ENCODE measurements at regions not wholly inside any gene's neighbourhood (a gene's known extent, or its start where the extent isn't known, plus 50 kb on each side); places are given as distances from the start of the nearest gene placed in this dataset.
"Not testable (repeated sequence)": the region's sequence is repeated elsewhere in the genome, so short reads cannot be mapped to it uniquely, and the experiment has no call there.

- Mint-ChIP-seq H3K27ac (ENCODE audit: unreplicated experiment) (no peak overlapping the region), H3K4me1 (ENCODE audit: unreplicated experiment) (no peaks in the 10 kb centered on the region), H3K27me3 (ENCODE audit: unreplicated experiment) (no peaks in the 10 kb centered on the region), H3K36me3 (ENCODE audit: low read depth, unreplicated experiment) (no peaks in the 10 kb centered on the region), H3K4me3 (ENCODE audit: unreplicated experiment) (no peak overlapping the region), H3K9me3 (ENCODE audit: unreplicated experiment) (no peaks in the 10 kb centered on the region)
- no peak for DNase-seq (ENCODE audit: low spot score)
- no peak for TF ChIP-seq CTCF (IDR thresholded peaks at IDR 0.05; ENCODE audit: unreplicated experiment)
Measured at GRCh38 chr10:9957351-9957750, 1060.3 kb upstream of the CELF2 start.

- H3K4me3 Mint-ChIP-seq (ENCODE audit: unreplicated experiment); DNase-seq (ENCODE audit: low spot score); H3K27me3 Mint-ChIP-seq (ENCODE audit: unreplicated experiment); H3K36me3 Mint-ChIP-seq (ENCODE audit: low read depth, unreplicated experiment); H3K4me1 Mint-ChIP-seq (ENCODE audit: unreplicated experiment); H3K9me3 Mint-ChIP-seq (ENCODE audit: unreplicated experiment); H3K27ac Mint-ChIP-seq (ENCODE audit: unreplicated experiment): not testable (repeated sequence)
Measured at GRCh38 chr10:9957876-9958275, 1059.8 kb upstream of the CELF2 start.

GRCh38 chr10:9965341-9965740 lies 1052.3 kb upstream of the CELF2 start:
- H3K36me3 Mint-ChIP-seq (ENCODE audit: low read depth, unreplicated experiment): no peaks in the 10 kb centered on the region
- no peak for TF ChIP-seq CTCF (IDR thresholded peaks at IDR 0.05; ENCODE audit: unreplicated experiment)
- DNase-seq (ENCODE audit: low spot score): no peak
- no peaks in the 10 kb centered on the region for H3K4me1 Mint-ChIP-seq (ENCODE audit: unreplicated experiment)
- H3K27me3 Mint-ChIP-seq (ENCODE audit: unreplicated experiment): no peaks in the 10 kb centered on the region
- H3K4me3 Mint-ChIP-seq (ENCODE audit: unreplicated experiment): no peak overlapping the region
- no peaks in the 10 kb centered on the region for H3K9me3 Mint-ChIP-seq (ENCODE audit: unreplicated experiment)
- no peak overlapping the region for H3K27ac Mint-ChIP-seq (ENCODE audit: unreplicated experiment)

GRCh38 chr10:9986786-9987185 lies 1030.9 kb upstream of the CELF2 start:
- no peaks in the 10 kb centered on the region for H3K9me3 Mint-ChIP-seq (ENCODE audit: unreplicated experiment)
- no peak overlapping the region for H3K27ac Mint-ChIP-seq (ENCODE audit: unreplicated experiment)
- TF ChIP-seq CTCF (IDR thresholded peaks at IDR 0.05; ENCODE audit: unreplicated experiment): no peak
- H3K4me3 Mint-ChIP-seq (ENCODE audit: unreplicated experiment): no peak overlapping the region
- H3K4me1 Mint-ChIP-seq (ENCODE audit: unreplicated experiment): no peaks in the 10 kb centered on the region
- no peaks in the 10 kb centered on the region for H3K27me3 Mint-ChIP-seq (ENCODE audit: unreplicated experiment)
- no peaks in the 10 kb centered on the region for H3K36me3 Mint-ChIP-seq (ENCODE audit: low read depth, unreplicated experiment)
- no peak for DNase-seq (ENCODE audit: low spot score)

- H3K4me1 Mint-ChIP-seq (ENCODE audit: unreplicated experiment): no peaks in the 10 kb centered on the region
- no peak for DNase-seq (ENCODE audit: low spot score)
- no peak overlapping the region for H3K27ac Mint-ChIP-seq (ENCODE audit: unreplicated experiment)
- TF ChIP-seq CTCF (IDR thresholded peaks at IDR 0.05; ENCODE audit: unreplicated experiment): no peak
- no peaks in the 10 kb centered on the region for H3K36me3 Mint-ChIP-seq (ENCODE audit: low read depth, unreplicated experiment)
- no peaks in the 10 kb centered on the region for H3K9me3 Mint-ChIP-seq (ENCODE audit: unreplicated experiment)
- H3K27me3 Mint-ChIP-seq (ENCODE audit: unreplicated experiment): no peaks in the 10 kb centered on the region
- H3K4me3 Mint-ChIP-seq (ENCODE audit: unreplicated experiment): no peak overlapping the region
Measured at GRCh38 chr10:9987197-9987596, 1030.5 kb upstream of the CELF2 start.

- no peaks in the 10 kb centered on the region for H3K27me3 Mint-ChIP-seq (ENCODE audit: unreplicated experiment)
- DNase-seq (ENCODE audit: low spot score): no peak
- TF ChIP-seq CTCF (IDR thresholded peaks at IDR 0.05; ENCODE audit: unreplicated experiment): no peak
- no peaks in the 10 kb centered on the region for H3K36me3 Mint-ChIP-seq (ENCODE audit: low read depth, unreplicated experiment)
- no peak overlapping the region for H3K4me3 Mint-ChIP-seq (ENCODE audit: unreplicated experiment)
- H3K4me1 Mint-ChIP-seq (ENCODE audit: unreplicated experiment): no peaks in the 10 kb centered on the region
- no peak overlapping the region for H3K27ac Mint-ChIP-seq (ENCODE audit: unreplicated experiment)
- no peaks in the 10 kb centered on the region for H3K9me3 Mint-ChIP-seq (ENCODE audit: unreplicated experiment)
Measured at GRCh38 chr10:9992661-9993060, 1025.0 kb upstream of the CELF2 start.
